Astrocyte (in vitro differentiated cells and primary cell): ENCODE measurements at regions not wholly inside any gene's neighbourhood (a gene's known extent, or its start where the extent isn't known, plus 50 kb on each side); places are given as distances from the start of the nearest gene placed in this dataset.

ENCODE experiments used
- EZH2 ChIP-seq: IDR thresholded peaks from 2 replicates; pipeline ENCODE4 v1.6.1; 2012; ENCODE audit warnings: mild to moderate bottlenecking, low read length, inconsistent platforms; ENCODE audit not compliant: insufficient read depth
- TF ChIP-seq, protein P1 (sequence below): IDR thresholded peaks from 2 replicates; pipeline ENCODE4 v1.5.1; 2011; ENCODE audit warnings: low read depth, mild to moderate bottlenecking, inconsistent platforms, low read length, moderate library complexity; ENCODE audit not compliant: insufficient read depth

DNA sequence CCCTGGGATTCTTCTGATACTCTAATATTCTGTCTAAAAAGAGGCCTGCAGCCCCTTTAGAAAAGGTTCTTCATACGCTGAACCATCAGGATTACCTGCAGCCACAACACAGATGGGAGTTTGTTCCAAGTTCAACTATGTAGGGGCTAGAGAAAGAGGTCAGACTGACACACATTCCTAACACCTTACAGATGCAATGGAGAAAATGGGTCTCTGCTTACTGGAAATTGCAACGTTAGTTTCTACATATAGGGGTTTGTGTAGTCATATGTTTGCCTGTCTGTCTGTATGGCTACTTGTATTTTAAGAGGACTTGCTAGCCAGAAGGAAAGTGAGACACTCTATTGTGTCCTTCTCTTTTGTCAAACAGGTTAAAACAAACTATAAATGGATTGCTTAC lies 618.5 kb downstream of the INHBA start:
- no peak for TF ChIP-seq EZH2
- TF ChIP-seq, protein P1, sequence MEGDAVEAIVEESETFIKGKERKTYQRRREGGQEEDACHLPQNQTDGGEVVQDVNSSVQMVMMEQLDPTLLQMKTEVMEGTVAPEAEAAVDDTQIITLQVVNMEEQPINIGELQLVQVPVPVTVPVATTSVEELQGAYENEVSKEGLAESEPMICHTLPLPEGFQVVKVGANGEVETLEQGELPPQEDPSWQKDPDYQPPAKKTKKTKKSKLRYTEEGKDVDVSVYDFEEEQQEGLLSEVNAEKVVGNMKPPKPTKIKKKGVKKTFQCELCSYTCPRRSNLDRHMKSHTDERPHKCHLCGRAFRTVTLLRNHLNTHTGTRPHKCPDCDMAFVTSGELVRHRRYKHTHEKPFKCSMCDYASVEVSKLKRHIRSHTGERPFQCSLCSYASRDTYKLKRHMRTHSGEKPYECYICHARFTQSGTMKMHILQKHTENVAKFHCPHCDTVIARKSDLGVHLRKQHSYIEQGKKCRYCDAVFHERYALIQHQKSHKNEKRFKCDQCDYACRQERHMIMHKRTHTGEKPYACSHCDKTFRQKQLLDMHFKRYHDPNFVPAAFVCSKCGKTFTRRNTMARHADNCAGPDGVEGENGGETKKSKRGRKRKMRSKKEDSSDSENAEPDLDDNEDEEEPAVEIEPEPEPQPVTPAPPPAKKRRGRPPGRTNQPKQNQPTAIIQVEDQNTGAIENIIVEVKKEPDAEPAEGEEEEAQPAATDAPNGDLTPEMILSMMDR: no peak
